NB4 (cell line): ENCODE measurements at regions not wholly inside any gene's neighbourhood (a gene's known extent, or its start where the extent isn't known, plus 50 kb on each side); places are given as distances from the start of the nearest gene placed in this dataset.

Experiments
- CTCF ChIP-seq: IDR thresholded peaks from one replicate; pipeline ENCODE4 v1.5.1; 2012; ENCODE audit warnings: low read depth, low read length
- MAX ChIP-seq: IDR thresholded peaks from 2 replicates; pipeline ENCODE4 v1.6.1; 2011; ENCODE audit warnings: low read depth, low read length

- no peak for TF ChIP-seq CTCF
- no peak for TF ChIP-seq MAX
Observed at GRCh38 chr2:41597680-41598079, 450.1 kb upstream of the PKDCC start.
